ENCODE measurements at regions not wholly inside any gene's neighbourhood (a gene's known extent, or its start where the extent isn't known, plus 50 kb on each side); places are given as distances from the start of the nearest gene placed in this dataset.

- Histone ChIP-seq H3K79me2 (ENCODE audit: insufficient read depth, low read length) (no peaks in the 10 kb centered on the region), H3K4me2 (ENCODE audit: low read depth, low read length, poor library complexity, severe bottlenecking) (no peak overlapping the region), H3K9ac (ENCODE audit: low read depth, low read length, poor library complexity, severe bottlenecking) (no peak overlapping the region), H2AFZ (ENCODE audit: low read length) (no peak overlapping the region), H3K9me2 (replicated peaks; ENCODE audit: low read depth, low read length) (no peaks in the 10 kb centered on the region; the same call in 1 of the 2 replicates), H3K36me3 (ENCODE audit: insufficient read depth, low read length) (no peaks in the 10 kb centered on the region), H3K9me3 (ENCODE audit: insufficient read depth, low read depth, low read length) (no peaks in the 10 kb centered on the region), H3K4me3 (ENCODE audit: low read length, poor library complexity, severe bottlenecking) (no peak overlapping the region), H3K4me1 (ENCODE audit: insufficient read depth, low read length, poor library complexity, severe bottlenecking) (no peaks in the 10 kb centered on the region), H3F3A (ENCODE audit: low read depth) (no peaks in the 10 kb centered on the region), H4K20me1 (ENCODE audit: insufficient read depth, low read length, poor library complexity, severe bottlenecking) (no peaks in the 10 kb centered on the region), H3K27me3 (ENCODE audit: insufficient read depth, low read length, poor library complexity, severe bottlenecking) (no peaks in the 10 kb centered on the region)
- TF ChIP-seq EZH2phosphoT487 (IDR thresholded peaks at IDR 0.05; ENCODE audit: borderline replicate concordance) (no peak), CTCF (conservative IDR thresholded peaks at IDR 0.05; ENCODE audit: low read length) (no peak)
Measured at GRCh38 chr16:76942089-76942488, 248.9 kb upstream of the MON1B start.

- no peaks in the 10 kb centered on the region for H3K36me3 ChIP-seq (ENCODE audit: insufficient read depth, low read length)
- H3K4me3 ChIP-seq (ENCODE audit: low read length, poor library complexity, severe bottlenecking), result no peak overlapping the region
- H2AFZ ChIP-seq (ENCODE audit: low read length), result no peak overlapping the region
- no peaks in the 10 kb centered on the region; the same call in 1 of the 2 replicates for H3K9me2 ChIP-seq (replicated peaks; ENCODE audit: low read depth, low read length)
- H4K20me1 ChIP-seq (ENCODE audit: insufficient read depth, low read length, poor library complexity, severe bottlenecking), result no peaks in the 10 kb centered on the region
- H3K4me1 ChIP-seq (ENCODE audit: insufficient read depth, low read length, poor library complexity, severe bottlenecking), result no peaks in the 10 kb centered on the region
- H3F3A ChIP-seq (ENCODE audit: low read depth), result no peaks in the 10 kb centered on the region
- TF ChIP-seq CTCF (conservative IDR thresholded peaks at IDR 0.05; ENCODE audit: low read length) (no peak), EZH2phosphoT487 (IDR thresholded peaks at IDR 0.05; ENCODE audit: borderline replicate concordance) (no peak)
- no peaks in the 10 kb centered on the region for H3K79me2 ChIP-seq (ENCODE audit: insufficient read depth, low read length)
- H3K9ac ChIP-seq (ENCODE audit: low read depth, low read length, poor library complexity, severe bottlenecking), result no peak overlapping the region
- no peak overlapping the region for H3K4me2 ChIP-seq (ENCODE audit: low read depth, low read length, poor library complexity, severe bottlenecking)
- H3K27me3 ChIP-seq (ENCODE audit: insufficient read depth, low read length, poor library complexity, severe bottlenecking), result no peaks in the 10 kb centered on the region
- 0 out of 2 replicates have a peak, but pooled peaks cover 4% of the 10 kb centered on the region for H3K9me3 ChIP-seq (ENCODE audit: insufficient read depth, low read depth, low read length)
Measured at GRCh38 chr16:76943921-76944320, 247.1 kb upstream of the MON1B start.

- no peak overlapping the region for H3K4me3 ChIP-seq (ENCODE audit: low read length, poor library complexity, severe bottlenecking)
- no peak overlapping the region for H3K4me2 ChIP-seq (ENCODE audit: low read depth, low read length, poor library complexity, severe bottlenecking)
- no peaks in the 10 kb centered on the region for H3K27me3 ChIP-seq (ENCODE audit: insufficient read depth, low read length, poor library complexity, severe bottlenecking)
- H3K36me3 ChIP-seq (ENCODE audit: insufficient read depth, low read length), result no peaks in the 10 kb centered on the region
- H3F3A ChIP-seq (ENCODE audit: low read depth), result no peaks in the 10 kb centered on the region
- H3K79me2 ChIP-seq (ENCODE audit: insufficient read depth, low read length), result no peaks in the 10 kb centered on the region
- TF ChIP-seq CTCF (conservative IDR thresholded peaks at IDR 0.05; ENCODE audit: low read length), result no peak
- TF ChIP-seq EZH2phosphoT487 (IDR thresholded peaks at IDR 0.05; ENCODE audit: borderline replicate concordance), result no peak
- no peak overlapping the region for H3K9ac ChIP-seq (ENCODE audit: low read depth, low read length, poor library complexity, severe bottlenecking)
- H3K9me2 ChIP-seq (replicated peaks; ENCODE audit: low read depth, low read length), result no peaks in the 10 kb centered on the region; the same call in 1 of the 2 replicates
- no peak overlapping the region for H2AFZ ChIP-seq (ENCODE audit: low read length)
- H3K9me3 ChIP-seq (ENCODE audit: insufficient read depth, low read depth, low read length), result 0 out of 2 replicates have a peak, but pooled peaks cover 4% of the 10 kb centered on the region
- H4K20me1 ChIP-seq (ENCODE audit: insufficient read depth, low read length, poor library complexity, severe bottlenecking), result no peaks in the 10 kb centered on the region
- no peaks in the 10 kb centered on the region for H3K4me1 ChIP-seq (ENCODE audit: insufficient read depth, low read length, poor library complexity, severe bottlenecking)
Measured at GRCh38 chr16:76946879-76947278, 244.1 kb upstream of the MON1B start.
